ENCODE measurements at regions not wholly inside any gene's neighbourhood (a gene's known extent, or its start where the extent isn't known, plus 50 kb on each side); places are given as distances from the start of the nearest gene placed in this dataset.

- in situ Hi-C loops (cut with MboI; ENCODE audit: low pct_unique_long_range_greater_than_20kb in 2 of 9, low sequenced_read_pairs in 9 of 9, unreplicated experiment in 9 of 9) = no loop called here
- no peaks in the 10 kb centered on the region for H3K4me1 ChIP-seq (replicated peaks in 1 of 2)
- no peak overlapping the region for H3K27ac ChIP-seq
- ATAC-seq (replicated peaks in 6 of 8) = peak in 2 of 8 experiments; percentile 51 to 53
- no peak overlapping the region for H3K4me3 ChIP-seq
Observed at GRCh38 chr6:77353129-77353528, 110.2 kb downstream of the HTR1B start.

GRCh38 chr6:77341058-77341986, 122.0 kb downstream of the HTR1B start:
- H3K27ac ChIP-seq = no peak overlapping the region
- H3K4me1 ChIP-seq (replicated peaks in 1 of 2) = no peaks in the 10 kb centered on the region
- in situ Hi-C loops (cut with MboI; ENCODE audit: low pct_unique_long_range_greater_than_20kb in 2 of 9, low sequenced_read_pairs in 9 of 9, unreplicated experiment in 9 of 9) = no loop called here
- WGBS, 10 experiments = 44 to 92% (median 80%) methylated on average over 1 to 3 of the region's 4 CpGs; no CpG with 5 or more reads in 1 of the 10 experiments
- no peak overlapping the region for H3K4me3 ChIP-seq
- ATAC-seq (replicated peaks in 6 of 8) = peak in 2 of 8 experiments; percentile 34 to 49

GRCh38 chr6:77340331-77340730, 123.0 kb downstream of the HTR1B start:
- Histone ChIP-seq H3K27ac (no peak overlapping the region), H3K4me1 (replicated peaks in 1 of 2) (no peaks in the 10 kb centered on the region), H3K4me3 (no peak overlapping the region)
- WGBS, 10 experiments = 60 to 100% (median 80%) methylated on average over 1 to 3 of the region's 4 CpGs; no CpG with 5 or more reads in 5 of the 10 experiments
- no peak for ATAC-seq (replicated peaks in 6 of 8)
- in situ Hi-C loops (cut with MboI; ENCODE audit: low pct_unique_long_range_greater_than_20kb in 2 of 9, low sequenced_read_pairs in 9 of 9, unreplicated experiment in 9 of 9) = no loop called here

- Histone ChIP-seq H3K27ac (no peak overlapping the region), H3K4me3 (no peak overlapping the region), H3K4me1 (replicated peaks in 1 of 2) (no peaks in the 10 kb centered on the region)
- peak in 2 of 8 experiments; percentile 30 to 31 for ATAC-seq (replicated peaks in 6 of 8)
- WGBS, 10 experiments = 86 to 100% (median 92%) methylated on average over 1 to 2 of the region's 2 CpGs; no CpG with 5 or more reads in 7 of the 10 experiments
- in situ Hi-C loops (cut with MboI; ENCODE audit: low pct_unique_long_range_greater_than_20kb in 2 of 9, low sequenced_read_pairs in 9 of 9, unreplicated experiment in 9 of 9) = no loop called here
Observed at GRCh38 chr6:77339926-77340325, 123.4 kb downstream of the HTR1B start.

GRCh38 chr6:77337392-77337791, 125.9 kb downstream of the HTR1B start:
- in situ Hi-C loops (cut with MboI; ENCODE audit: low pct_unique_long_range_greater_than_20kb in 2 of 9, low sequenced_read_pairs in 9 of 9, unreplicated experiment in 9 of 9) = no loop called here
- H3K4me3 ChIP-seq = no peak overlapping the region
- no peak for ATAC-seq (replicated peaks in 6 of 8)
- no peaks in the 10 kb centered on the region for H3K4me1 ChIP-seq (replicated peaks in 1 of 2)
- H3K27ac ChIP-seq = no peak overlapping the region

- 46 to 100% (median 88%) methylated on average over 1 to 3 of the region's 3 CpGs; no CpG with 5 or more reads in 5 of the 10 experiments for WGBS, 10 experiments
Observed at GRCh38 chr6:77334093-77334492, 129.2 kb downstream of the HTR1B start.

DNA sequence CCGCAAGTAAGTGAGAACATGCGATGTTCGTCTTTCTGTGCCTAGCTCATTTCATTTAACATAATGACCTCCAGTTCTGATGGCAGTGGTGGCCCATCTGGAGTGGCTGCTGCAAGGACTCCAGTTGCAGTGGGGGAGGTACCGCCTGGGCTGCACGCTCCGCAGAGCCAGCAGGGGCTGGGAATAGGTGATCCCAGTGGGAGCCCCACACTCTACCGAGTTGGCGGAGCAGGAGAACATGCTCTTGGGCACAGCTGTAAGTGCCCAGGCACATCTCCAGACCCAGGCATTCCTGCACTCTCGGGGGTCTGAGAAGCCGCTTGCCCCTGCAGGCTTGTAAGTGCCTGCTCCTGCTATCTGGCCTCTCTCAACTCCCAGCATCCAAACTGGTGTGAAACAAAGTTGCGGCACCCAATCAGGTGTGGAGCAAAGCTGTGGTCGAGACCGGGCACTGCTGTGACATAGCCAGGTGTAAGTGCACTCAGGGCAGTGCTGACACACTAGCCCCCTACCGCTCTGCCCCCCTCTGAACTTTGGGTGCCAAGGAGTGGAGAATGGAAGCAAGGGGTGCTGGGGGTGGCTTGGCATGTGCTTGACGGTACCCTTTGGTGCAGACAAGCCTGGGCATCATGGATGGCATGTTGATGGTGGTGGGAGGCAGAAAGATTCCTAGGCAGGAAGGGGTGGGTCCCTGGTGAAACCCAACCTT, 130.2 kb downstream of the HTR1B start:
- Histone ChIP-seq H3K27ac (no peak overlapping the region), H3K4me1 (replicated peaks in 1 of 2) (no peaks in the 10 kb centered on the region), H3K4me3 (no peak overlapping the region)
- in situ Hi-C loops (cut with MboI; ENCODE audit: low pct_unique_long_range_greater_than_20kb in 2 of 9, low sequenced_read_pairs in 9 of 9, unreplicated experiment in 9 of 9) = no loop called here
- 80 to 100% (median 93%) methylated on average over 1 to 7 of the region's 15 CpGs for WGBS, 10 experiments
- no peak for ATAC-seq (replicated peaks in 6 of 8)

More at GRCh38 chr6:77334093-77334492, 129.2 kb downstream of the HTR1B start:
- no peak overlapping the region for H3K4me3 ChIP-seq
- H3K27ac ChIP-seq = no peak overlapping the region
- in situ Hi-C loops (cut with MboI; ENCODE audit: low pct_unique_long_range_greater_than_20kb in 2 of 9, low sequenced_read_pairs in 9 of 9, unreplicated experiment in 9 of 9) = no loop called here
- H3K4me1 ChIP-seq (replicated peaks in 1 of 2) = no peaks in the 10 kb centered on the region
- ATAC-seq (replicated peaks in 6 of 8) = no peak

- WGBS, 10 experiments = 50 to 100% (median 89%) methylated on average over 1 to 2 of the region's 3 CpGs; no CpG with 5 or more reads in 2 of the 10 experiments
- in situ Hi-C loops (cut with MboI; ENCODE audit: low pct_unique_long_range_greater_than_20kb in 2 of 9, low sequenced_read_pairs in 9 of 9, unreplicated experiment in 9 of 9) = no loop called here
- no peak overlapping the region for H3K27ac ChIP-seq
- no peaks in the 10 kb centered on the region for H3K4me1 ChIP-seq (replicated peaks in 1 of 2)
- ATAC-seq (replicated peaks in 6 of 8) = no peak
- no peak overlapping the region for H3K4me3 ChIP-seq
Observed at GRCh38 chr6:77326711-77327110, 136.6 kb downstream of the HTR1B start.

- in situ Hi-C loops (cut with MboI; ENCODE audit: low pct_unique_long_range_greater_than_20kb in 2 of 9, low sequenced_read_pairs in 9 of 9, unreplicated experiment in 9 of 9) = no loop called here
- no peak for ATAC-seq (replicated peaks in 6 of 8)
- 46 to 93% (median 69%) methylated on average over 1 to 3 of the region's 3 CpGs for WGBS, 10 experiments
- no peak overlapping the region for H3K4me3 ChIP-seq
- H3K4me1 ChIP-seq (replicated peaks in 1 of 2) = no peaks in the 10 kb centered on the region
- no peak overlapping the region for H3K27ac ChIP-seq
Observed at GRCh38 chr6:77326029-77326428, 137.3 kb downstream of the HTR1B start.

DNA sequence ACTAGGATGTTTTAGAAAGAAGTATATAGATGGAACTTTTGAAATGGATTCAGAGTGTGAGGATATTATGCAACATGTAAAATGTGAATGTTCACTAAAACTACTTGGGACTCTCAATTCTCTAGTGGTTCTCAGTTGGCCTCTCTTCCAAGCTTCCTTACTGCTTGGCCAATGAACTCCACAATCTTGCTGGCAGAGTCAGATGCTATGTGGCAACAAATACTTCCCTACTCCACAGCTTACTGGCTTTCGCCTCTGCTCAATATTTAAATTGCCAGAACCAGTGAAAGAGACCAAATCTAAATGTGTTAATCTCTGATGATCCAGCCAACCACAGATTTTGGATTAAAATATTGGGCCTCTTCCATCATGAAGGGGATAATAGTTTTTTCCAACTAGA, 138.4 kb downstream of the HTR1B start:
- ATAC-seq (replicated peaks in 6 of 8) = peak in 2 of 8 experiments; percentile 41 to 53
- Histone ChIP-seq H3K4me3 (no peak overlapping the region), H3K4me1 (replicated peaks in 1 of 2) (no peaks in the 10 kb centered on the region), H3K27ac (no peak overlapping the region)
- in situ Hi-C loops (cut with MboI; ENCODE audit: low pct_unique_long_range_greater_than_20kb in 2 of 9, low sequenced_read_pairs in 9 of 9, unreplicated experiment in 9 of 9) = no loop called here
- WGBS, 10 experiments = 0 to 100% (median 86%) methylated on average over 1 of the region's 1 CpG; no CpG with 5 or more reads in 3 of the 10 experiments

DNA sequence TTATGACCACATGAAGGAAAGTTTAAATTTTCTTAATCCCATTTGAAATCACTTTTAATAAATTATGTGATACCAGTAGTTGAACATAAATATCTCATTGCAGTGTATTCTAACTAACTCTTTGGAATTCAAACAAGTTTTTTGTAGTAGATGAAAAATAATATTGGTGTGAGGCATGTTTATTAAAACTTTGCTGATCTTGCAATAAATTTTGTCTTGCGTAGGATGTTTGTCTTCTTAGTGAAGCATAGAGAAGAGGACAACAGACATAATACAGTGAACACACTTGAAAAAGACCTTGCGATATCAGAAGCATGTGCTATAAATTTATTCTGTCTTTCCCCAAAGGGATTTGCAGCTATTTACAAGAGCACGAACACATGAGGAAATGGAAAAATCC, 140.7 kb downstream of the HTR1B start:
- no peak for ATAC-seq (replicated peaks in 6 of 8)
- Histone ChIP-seq H3K4me3 (no peak overlapping the region), H3K27ac (no peak overlapping the region), H3K4me1 (replicated peaks in 1 of 2) (no peaks in the 10 kb centered on the region)
- in situ Hi-C loops (cut with MboI; ENCODE audit: low pct_unique_long_range_greater_than_20kb in 2 of 9, low sequenced_read_pairs in 9 of 9, unreplicated experiment in 9 of 9) = no loop called here
- 35 to 92% (median 79%) methylated on average over 1 to 3 of the region's 3 CpGs for WGBS, 10 experiments

DNA sequence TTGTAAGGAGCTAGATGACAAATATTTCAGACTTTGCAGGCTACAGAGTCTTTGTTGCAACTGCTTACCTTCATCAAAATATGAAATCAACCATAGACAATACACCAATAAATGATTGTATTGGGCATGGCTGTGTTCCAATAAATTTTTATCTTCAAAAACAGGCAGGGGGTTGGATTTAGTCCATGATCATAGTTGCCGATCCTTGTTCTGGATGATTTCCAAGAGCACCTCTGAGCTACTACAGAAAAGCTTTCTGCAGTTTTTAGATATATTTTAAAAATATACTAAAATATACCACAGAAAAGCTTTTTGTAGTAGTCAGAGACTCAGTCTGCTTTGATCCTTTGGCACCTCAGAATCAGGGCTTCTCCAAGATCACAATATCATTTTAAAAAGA, 145.0 kb downstream of the HTR1B start:
- H3K4me3 ChIP-seq = no peak overlapping the region
- no peak overlapping the region for H3K27ac ChIP-seq
- in situ Hi-C loops (cut with MboI; ENCODE audit: low pct_unique_long_range_greater_than_20kb in 2 of 9, low sequenced_read_pairs in 9 of 9, unreplicated experiment in 9 of 9) = no loop called here
- WGBS, 10 experiments = 44 to 100% (median 100%) methylated on average over 1 of the region's 1 CpG; no CpG with 5 or more reads in 5 of the 10 experiments
- ATAC-seq (replicated peaks in 6 of 8) = no peak
- H3K4me1 ChIP-seq (replicated peaks in 1 of 2) = no peaks in the 10 kb centered on the region

- in situ Hi-C loops (cut with MboI; ENCODE audit: low pct_unique_long_range_greater_than_20kb in 2 of 9, low sequenced_read_pairs in 9 of 9, unreplicated experiment in 9 of 9) = no loop called here
- Histone ChIP-seq H3K4me1 (replicated peaks in 1 of 2) (no peaks in the 10 kb centered on the region), H3K27ac (no peak overlapping the region), H3K4me3 (no peak overlapping the region)
- 20 to 100% (median 89%) methylated on average over 1 of the region's 1 CpG; no CpG with 5 or more reads in 3 of the 10 experiments for WGBS, 10 experiments
- no peak for ATAC-seq (replicated peaks in 6 of 8)
Observed at GRCh38 chr6:77313595-77313994, 149.7 kb downstream of the HTR1B start.
